ENCODE measurements at regions not wholly inside any gene's neighbourhood (a gene's known extent, or its start where the extent isn't known, plus 50 kb on each side); places are given as distances from the start of the nearest gene placed in this dataset.

GRCh38 chr3:74920721-74921350 is 306.4 kb upstream of the CNTN3 start:
- TF ChIP-seq CTCF (conservative IDR thresholded peaks at IDR 0.05) = no peak
- no peak for TF ChIP-seq ZFX (IDR thresholded peaks at IDR 0.05)
